D721Med (cell line): ENCODE measurements at regions not wholly inside any gene's neighbourhood (a gene's known extent, or its start where the extent isn't known, plus 50 kb on each side); places are given as distances from the start of the nearest gene placed in this dataset.

Experiments used
- DNase-seq: peaks from one replicate; pipeline ENCODE4 v3.0.0; 2011; ENCODE audit warnings: low spot score; ENCODE audit not compliant: insufficient read length
- FAIRE-seq: peaks from 2 replicates; lab custom pipeline; 2011; peaks lifted over from hg19 to GRCh38; lab: Jason Lieb, UNC
- TF ChIP-seq, protein P1 (sequence below): IDR thresholded peaks from 2 replicates; pipeline ENCODE4 v1.5.1; 2012; ENCODE audit warnings: mild to moderate bottlenecking, control low read depth; ENCODE audit not compliant: insufficient read depth; ENCODE audit errors: missing control alignments

DNA sequence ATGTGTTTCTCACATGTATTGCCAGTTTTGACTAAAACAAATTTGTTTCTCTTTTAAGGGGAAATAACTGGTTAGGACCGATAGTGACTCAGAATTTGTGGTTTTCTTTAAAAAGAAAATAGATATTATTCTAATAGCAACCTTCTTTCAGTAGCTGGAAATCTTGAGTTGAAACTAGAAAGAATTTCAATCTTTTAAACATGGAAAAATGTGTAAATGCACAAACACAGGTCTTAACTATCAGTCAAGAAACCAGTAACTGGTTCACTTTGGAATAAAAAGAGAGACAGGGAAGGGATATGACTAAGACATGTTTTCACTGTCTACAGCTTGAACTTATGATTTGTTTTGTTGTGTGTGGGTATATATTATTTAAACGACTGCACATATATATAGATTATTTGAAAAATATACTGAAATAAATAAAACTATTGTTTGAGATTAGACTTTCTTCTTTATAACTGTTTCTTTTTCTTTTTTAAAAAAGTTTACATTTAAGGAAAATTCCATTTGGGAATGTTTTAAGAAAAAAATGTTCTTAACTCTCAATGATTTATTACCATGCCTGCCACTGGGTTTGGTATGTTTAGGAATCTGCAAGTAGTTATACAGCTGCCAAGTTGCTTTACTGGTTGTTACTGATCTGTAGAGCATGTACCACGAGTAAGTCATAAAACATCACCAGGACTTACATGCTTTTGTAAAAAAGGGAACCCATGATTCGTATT lies 753.3 kb upstream of the MARCKS start:
- TF ChIP-seq, protein P1, sequence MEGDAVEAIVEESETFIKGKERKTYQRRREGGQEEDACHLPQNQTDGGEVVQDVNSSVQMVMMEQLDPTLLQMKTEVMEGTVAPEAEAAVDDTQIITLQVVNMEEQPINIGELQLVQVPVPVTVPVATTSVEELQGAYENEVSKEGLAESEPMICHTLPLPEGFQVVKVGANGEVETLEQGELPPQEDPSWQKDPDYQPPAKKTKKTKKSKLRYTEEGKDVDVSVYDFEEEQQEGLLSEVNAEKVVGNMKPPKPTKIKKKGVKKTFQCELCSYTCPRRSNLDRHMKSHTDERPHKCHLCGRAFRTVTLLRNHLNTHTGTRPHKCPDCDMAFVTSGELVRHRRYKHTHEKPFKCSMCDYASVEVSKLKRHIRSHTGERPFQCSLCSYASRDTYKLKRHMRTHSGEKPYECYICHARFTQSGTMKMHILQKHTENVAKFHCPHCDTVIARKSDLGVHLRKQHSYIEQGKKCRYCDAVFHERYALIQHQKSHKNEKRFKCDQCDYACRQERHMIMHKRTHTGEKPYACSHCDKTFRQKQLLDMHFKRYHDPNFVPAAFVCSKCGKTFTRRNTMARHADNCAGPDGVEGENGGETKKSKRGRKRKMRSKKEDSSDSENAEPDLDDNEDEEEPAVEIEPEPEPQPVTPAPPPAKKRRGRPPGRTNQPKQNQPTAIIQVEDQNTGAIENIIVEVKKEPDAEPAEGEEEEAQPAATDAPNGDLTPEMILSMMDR: no peak
- FAIRE-seq: no peak
- no peak for DNase-seq

DNA sequence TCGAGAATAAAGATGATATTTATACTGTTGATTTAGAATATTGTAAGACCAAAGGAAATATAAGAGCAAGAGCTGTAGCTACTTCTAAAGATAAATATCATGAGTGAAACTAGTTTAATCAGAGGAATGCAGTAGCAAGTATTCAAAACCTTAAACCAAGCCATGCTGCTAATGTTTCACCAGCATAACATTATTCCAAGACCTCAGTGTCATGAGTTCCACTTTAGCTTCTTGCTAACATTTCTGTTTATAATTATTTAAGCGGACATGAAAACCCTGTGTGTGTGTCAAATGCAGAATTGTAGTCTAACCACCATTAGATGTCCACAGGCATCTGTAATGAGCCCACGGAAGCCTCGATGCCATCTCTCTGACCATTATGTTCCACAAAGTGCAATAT lies 752.6 kb upstream of the MARCKS start:
- TF ChIP-seq, protein P1: no peak
- no peak for DNase-seq
- no peak for FAIRE-seq

DNA sequence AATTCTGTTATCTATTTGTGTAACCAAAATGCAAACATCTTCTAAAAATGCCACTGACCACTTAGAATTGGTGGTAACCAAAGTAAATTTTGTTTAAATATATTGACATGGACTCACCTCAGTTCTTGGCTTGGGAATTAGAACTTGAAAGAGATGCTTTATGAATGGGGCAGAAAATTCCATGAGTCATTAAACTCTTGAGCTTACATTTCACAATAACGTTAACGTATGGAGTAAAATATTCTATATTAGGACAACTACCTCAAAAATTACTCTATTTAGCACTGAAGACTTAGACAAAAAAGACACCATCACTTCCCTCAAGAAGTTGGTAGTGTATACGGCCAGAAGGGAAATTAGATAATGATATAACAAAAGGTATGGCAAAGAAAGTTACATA lies 752.2 kb upstream of the MARCKS start:
- DNase-seq: no peak
- TF ChIP-seq, protein P1: no peak
- FAIRE-seq: no peak

DNA sequence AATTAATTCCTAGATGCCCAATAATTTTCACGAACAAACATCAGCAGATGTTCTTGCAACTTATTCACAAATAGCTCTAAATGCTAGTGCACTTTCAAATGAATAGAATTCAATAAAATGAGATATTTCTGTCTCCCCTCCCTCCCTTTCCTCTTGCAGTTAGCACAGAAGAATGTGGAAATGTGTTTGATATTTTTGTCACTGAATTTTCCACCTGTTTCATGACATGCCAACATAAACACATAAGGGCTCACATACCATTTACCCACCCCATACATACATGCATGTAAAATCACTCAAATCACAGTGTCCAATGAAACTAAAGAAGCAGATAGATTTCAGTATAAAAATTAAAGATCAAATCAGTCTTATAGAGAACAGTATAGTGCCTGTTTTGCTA lies 746.9 kb upstream of the MARCKS start:
- FAIRE-seq: no peak
- DNase-seq: no peak
- TF ChIP-seq, protein P1: no peak

DNA sequence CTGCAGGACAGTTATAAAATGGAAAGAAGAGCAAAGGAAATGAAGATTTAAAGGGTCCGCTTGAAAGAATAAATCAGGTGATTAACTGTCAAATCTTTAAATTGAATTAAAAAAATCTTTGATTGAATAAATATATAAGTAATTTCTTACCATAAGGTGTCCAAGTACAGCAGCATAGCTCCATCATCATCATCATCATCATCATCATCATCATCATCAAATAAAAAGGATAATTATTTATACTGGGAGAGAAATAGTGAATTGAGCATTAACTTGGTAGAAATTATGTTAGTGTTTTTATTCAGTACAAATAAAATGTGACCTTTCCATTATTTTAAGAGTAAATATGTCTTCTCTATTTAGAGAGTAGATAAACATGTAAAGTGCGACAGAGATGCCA lies 745.6 kb upstream of the MARCKS start:
- FAIRE-seq: no peak
- no peak for DNase-seq
- TF ChIP-seq, protein P1: no peak

DNA sequence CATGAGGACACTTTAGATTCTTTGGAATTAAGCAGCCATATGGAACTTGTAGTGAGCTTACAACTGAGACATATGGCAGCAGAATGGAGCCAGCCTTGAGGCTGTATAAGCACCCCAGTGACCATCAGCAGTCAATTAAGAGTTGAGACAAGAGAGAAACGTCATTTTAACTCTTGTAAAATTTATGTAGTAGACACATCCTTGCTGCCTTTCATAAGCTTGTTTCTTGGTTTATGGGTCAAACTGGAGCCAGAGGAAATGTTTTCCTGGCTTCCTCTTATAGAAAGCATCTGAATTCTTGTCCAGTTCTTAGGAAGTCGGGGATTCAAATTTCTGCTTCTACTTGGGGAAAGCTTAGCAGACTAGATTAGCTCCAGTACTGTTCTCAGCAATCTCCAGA lies 745.1 kb upstream of the MARCKS start:
- no peak for FAIRE-seq
- DNase-seq: no peak
- TF ChIP-seq, protein P1: no peak

DNA sequence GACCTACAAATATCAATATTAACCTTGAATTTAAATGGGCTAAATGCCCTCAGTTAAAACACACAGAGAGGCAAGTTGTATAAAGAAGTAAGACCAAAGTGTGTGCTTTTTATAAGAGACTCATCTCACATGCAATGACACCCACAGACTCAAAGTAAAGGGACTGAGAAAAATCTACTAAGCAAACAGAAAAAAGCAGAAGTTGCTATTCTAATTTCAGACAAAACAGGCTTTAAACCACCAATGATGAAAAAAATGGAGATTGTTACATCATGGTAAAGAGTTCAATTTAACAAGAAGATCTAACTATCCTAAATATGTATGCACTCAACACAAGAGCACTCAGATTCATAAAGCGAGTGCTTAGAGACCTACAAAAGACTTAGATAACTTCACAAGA lies 741.9 kb upstream of the MARCKS start:
- DNase-seq: no peak
- FAIRE-seq: no peak
- TF ChIP-seq, protein P1: no peak
